ENCODE measurements at regions not wholly inside any gene's neighbourhood (a gene's known extent, or its start where the extent isn't known, plus 50 kb on each side); places are given as distances from the start of the nearest gene placed in this dataset.

DNA sequence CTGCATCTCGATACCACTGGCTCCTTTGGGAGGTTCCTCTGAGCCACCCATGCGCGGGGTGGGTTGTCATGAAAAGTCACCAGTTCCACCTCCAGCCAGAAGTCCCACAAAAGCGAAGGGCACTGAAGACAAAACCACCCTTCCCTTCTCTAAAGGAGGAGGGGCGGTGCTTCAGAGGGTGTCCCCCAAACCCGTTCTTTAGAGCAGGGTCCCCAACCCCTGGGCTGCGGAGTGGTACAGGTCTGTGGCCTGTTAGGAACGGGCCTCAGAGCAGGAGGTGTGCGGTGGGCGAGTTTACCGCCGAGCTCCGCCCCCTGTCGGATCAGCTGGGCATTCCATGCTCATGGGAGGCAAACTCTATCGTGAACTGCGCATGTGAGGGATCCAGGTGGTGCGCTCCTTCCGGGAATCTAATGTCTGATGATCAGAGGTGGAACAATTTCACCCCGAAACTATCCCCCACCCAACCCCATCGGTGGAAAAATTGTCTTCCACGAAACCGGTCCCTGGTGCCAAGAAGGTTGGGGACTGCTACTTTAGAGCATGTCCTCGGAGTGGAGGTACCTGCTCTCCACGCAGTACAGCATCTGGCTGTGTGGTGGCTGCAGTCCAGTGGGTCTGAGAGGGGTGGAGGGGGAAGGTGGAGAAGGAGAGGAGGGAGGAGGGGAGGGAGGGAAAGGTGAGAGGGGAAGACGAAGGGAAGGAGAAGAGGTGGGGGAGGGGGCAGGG, 72.9 kb upstream of the SEPTIN5 start:
- H3K36me3 Mint-ChIP-seq, result peaks cover 0 to 4% of the 10 kb centered on the region in 2 donors
- H3K9me3 ChIP-seq (replicated peaks in 1 of 2; ENCODE audit: control insufficient read depth in 1 of 2, insufficient read depth in 1 of 2, low read length in 2 of 2), result peaks cover 0 to 2% of the 10 kb centered on the region in 2 donors
- peaks cover 27% of the 10 kb centered on the region for H3K4me1 Mint-ChIP-seq
- H3K9ac ChIP-seq (ENCODE audit: insufficient read depth, low read length, poor library complexity, severe bottlenecking), result no peak overlapping the region
- no peaks in the 10 kb centered on the region for H4K20me1 ChIP-seq (ENCODE audit: insufficient read depth, low read length)
- H3K27me3 ChIP-seq (ENCODE audit: control insufficient read depth in 2 of 2, insufficient read depth in 2 of 2, low read length in 2 of 2), result no peaks in the 10 kb centered on the region
- H3K4me3 Mint-ChIP-seq, result no peak overlapping the region
- H3K27ac ChIP-seq (ENCODE audit: low read depth in 1 of 2, low read length in 2 of 2), result no peak overlapping the region
- H3K27me3 Mint-ChIP-seq (ENCODE audit: low read depth in 3 of 3), result peaks cover 1 to 6% (median 4%) of the 10 kb centered on the region in 3 donors
- DNase-seq, result no peak
- intact Hi-C loops (cut with micrococcal nuclease), result no loop called here
- 93% methylated on average over 18 of the region's 25 CpGs for WGBS (ENCODE audit: insufficient coverage)
- H3K4me1 ChIP-seq (ENCODE audit: control insufficient read depth in 1 of 2, insufficient read depth in 2 of 2, low read length in 2 of 2), result peaks cover 23 to 26% of the 10 kb centered on the region in 2 donors
- no peaks in the 10 kb centered on the region for H3K36me3 ChIP-seq (replicated peaks in 1 of 2; ENCODE audit: control insufficient read depth in 1 of 2, insufficient read depth in 2 of 2, low read length in 2 of 2)
- no peaks in the 10 kb centered on the region for H3K79me2 ChIP-seq (ENCODE audit: insufficient read depth, low read length)
- H3K4me2 ChIP-seq (replicated peaks; ENCODE audit: extremely low read depth, low read length, poor library complexity, severe bottlenecking), result no peak overlapping the region
- H3K9me3 Mint-ChIP-seq, result peaks cover 0 to 5% (median 1%) of the 10 kb centered on the region in 7 donors
- no peak overlapping the region for H3K4me3 ChIP-seq (replicated peaks in 1 of 3; ENCODE audit: low read depth in 2 of 3, low read length in 3 of 3)
- H3K27ac Mint-ChIP-seq, result peak overlapping the region in 2 of 7 donors; percentile 61 to 64
- TF ChIP-seq, protein P1, sequence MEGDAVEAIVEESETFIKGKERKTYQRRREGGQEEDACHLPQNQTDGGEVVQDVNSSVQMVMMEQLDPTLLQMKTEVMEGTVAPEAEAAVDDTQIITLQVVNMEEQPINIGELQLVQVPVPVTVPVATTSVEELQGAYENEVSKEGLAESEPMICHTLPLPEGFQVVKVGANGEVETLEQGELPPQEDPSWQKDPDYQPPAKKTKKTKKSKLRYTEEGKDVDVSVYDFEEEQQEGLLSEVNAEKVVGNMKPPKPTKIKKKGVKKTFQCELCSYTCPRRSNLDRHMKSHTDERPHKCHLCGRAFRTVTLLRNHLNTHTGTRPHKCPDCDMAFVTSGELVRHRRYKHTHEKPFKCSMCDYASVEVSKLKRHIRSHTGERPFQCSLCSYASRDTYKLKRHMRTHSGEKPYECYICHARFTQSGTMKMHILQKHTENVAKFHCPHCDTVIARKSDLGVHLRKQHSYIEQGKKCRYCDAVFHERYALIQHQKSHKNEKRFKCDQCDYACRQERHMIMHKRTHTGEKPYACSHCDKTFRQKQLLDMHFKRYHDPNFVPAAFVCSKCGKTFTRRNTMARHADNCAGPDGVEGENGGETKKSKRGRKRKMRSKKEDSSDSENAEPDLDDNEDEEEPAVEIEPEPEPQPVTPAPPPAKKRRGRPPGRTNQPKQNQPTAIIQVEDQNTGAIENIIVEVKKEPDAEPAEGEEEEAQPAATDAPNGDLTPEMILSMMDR (IDR thresholded peaks at IDR 0.05), result no peak
- H2AFZ ChIP-seq (ENCODE audit: insufficient read depth, low read depth, low read length, poor library complexity, severe bottlenecking), result no peak overlapping the region

DNA sequence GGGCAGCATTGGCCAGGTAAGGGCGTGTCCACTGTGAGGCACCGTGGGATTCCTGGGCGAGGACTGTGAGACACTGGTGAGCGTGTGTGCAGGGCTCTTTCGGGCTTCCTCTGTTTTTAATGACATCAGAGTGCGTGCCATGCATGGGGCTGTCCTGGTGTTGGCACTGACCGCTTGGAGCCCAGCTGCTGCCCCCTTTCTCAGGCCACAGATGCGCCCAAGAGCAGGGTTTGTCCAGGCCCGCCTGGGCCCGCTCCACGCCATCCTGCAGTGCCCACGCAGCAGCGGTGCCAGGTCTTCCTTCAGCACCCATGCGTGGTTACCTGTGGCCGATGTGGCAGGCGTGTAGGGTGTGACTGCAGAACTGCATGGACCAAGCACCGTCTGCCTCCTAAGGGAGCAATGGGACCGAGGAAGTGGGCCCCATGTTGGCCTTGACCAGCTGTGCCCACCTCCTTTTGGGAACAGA, 72.3 kb upstream of the SEPTIN5 start:
- Histone ChIP-seq H3K4me3 (replicated peaks in 1 of 3; ENCODE audit: low read depth in 2 of 3, low read length in 3 of 3) (no peak overlapping the region), H3K9me3 (replicated peaks in 1 of 2; ENCODE audit: control insufficient read depth in 1 of 2, insufficient read depth in 1 of 2, low read length in 2 of 2) (peaks cover 4 to 8% of the 10 kb centered on the region in 2 donors), H4K20me1 (ENCODE audit: insufficient read depth, low read length) (no peaks in the 10 kb centered on the region), H3K79me2 (ENCODE audit: insufficient read depth, low read length) (no peaks in the 10 kb centered on the region), H3K9ac (ENCODE audit: insufficient read depth, low read length, poor library complexity, severe bottlenecking) (no peak overlapping the region), H3K4me1 (ENCODE audit: control insufficient read depth in 1 of 2, insufficient read depth in 2 of 2, low read length in 2 of 2) (peaks cover 23 to 26% of the 10 kb centered on the region in 2 donors), H3K27me3 (ENCODE audit: control insufficient read depth in 2 of 2, insufficient read depth in 2 of 2, low read length in 2 of 2) (no peaks in the 10 kb centered on the region), H2AFZ (ENCODE audit: insufficient read depth, low read depth, low read length, poor library complexity, severe bottlenecking) (no peak overlapping the region), H3K4me2 (replicated peaks; ENCODE audit: extremely low read depth, low read length, poor library complexity, severe bottlenecking) (no peak overlapping the region), H3K36me3 (replicated peaks in 1 of 2; ENCODE audit: control insufficient read depth in 1 of 2, insufficient read depth in 2 of 2, low read length in 2 of 2) (no peaks in the 10 kb centered on the region), H3K27ac (ENCODE audit: low read depth in 1 of 2, low read length in 2 of 2) (no peak overlapping the region)
- H3K27me3 Mint-ChIP-seq (ENCODE audit: low read depth in 3 of 3), result peaks cover 1 to 4% (median 3%) of the 10 kb centered on the region in 3 donors
- H3K4me3 Mint-ChIP-seq, result no peak overlapping the region
- 98% methylated on average over 18 of the region's 18 CpGs for WGBS (ENCODE audit: insufficient coverage)
- peaks cover 27% of the 10 kb centered on the region for H3K4me1 Mint-ChIP-seq
- peaks cover 0 to 10% (median 7%) of the 10 kb centered on the region in 7 donors for H3K9me3 Mint-ChIP-seq
- DNase-seq, result no peak
- peaks cover 0 to 7% of the 10 kb centered on the region in 2 donors for H3K36me3 Mint-ChIP-seq
- TF ChIP-seq, protein P1 (IDR thresholded peaks at IDR 0.05), result no peak
- peak overlapping the region in 1 of 7 donors; percentile 35 for H3K27ac Mint-ChIP-seq
- intact Hi-C loops (cut with micrococcal nuclease), result no loop called here
